GM12892 (cell line): ENCODE measurements at regions not wholly inside any gene's neighbourhood (a gene's known extent, or its start where the extent isn't known, plus 50 kb on each side); places are given as distances from the start of the nearest gene placed in this dataset.

ENCODE experiments used
- POLR2A ChIP-seq: IDR thresholded peaks from 2 replicates; pipeline ENCODE4 v1.6.1; 2011; ENCODE audit warnings: low read depth, low read length, control low read depth
- TAF1 ChIP-seq: IDR thresholded peaks from 2 replicates; pipeline ENCODE4 v1.6.1; 2011; ENCODE audit warnings: low read depth, mild to moderate bottlenecking, control low read depth, low read length, borderline replicate concordance

- TF ChIP-seq POLR2A (no peak), TAF1 (no peak)
Observed at GRCh38 chr6:21906826-21907225, 313.3 kb downstream of the SOX4 start.
